SK-N-MC (cell line): ENCODE measurements at regions not wholly inside any gene's neighbourhood (a gene's known extent, or its start where the extent isn't known, plus 50 kb on each side); places are given as distances from the start of the nearest gene placed in this dataset.

Source experiments
- EZH2 ChIP-seq: fragments of 200-600 bp; sonication (generic); IDR thresholded peaks from one replicate; pipeline ENCODE4 v1.6.1; 2017; ENCODE audit warnings: antibody characterized with exemption
- POLR2AphosphoS5 ChIP-seq: IDR thresholded peaks from 2 replicates; pipeline ENCODE4 v1.6.1; 2012; ENCODE audit warnings: mild to moderate bottlenecking, low read depth, low read length, borderline replicate concordance

DNA sequence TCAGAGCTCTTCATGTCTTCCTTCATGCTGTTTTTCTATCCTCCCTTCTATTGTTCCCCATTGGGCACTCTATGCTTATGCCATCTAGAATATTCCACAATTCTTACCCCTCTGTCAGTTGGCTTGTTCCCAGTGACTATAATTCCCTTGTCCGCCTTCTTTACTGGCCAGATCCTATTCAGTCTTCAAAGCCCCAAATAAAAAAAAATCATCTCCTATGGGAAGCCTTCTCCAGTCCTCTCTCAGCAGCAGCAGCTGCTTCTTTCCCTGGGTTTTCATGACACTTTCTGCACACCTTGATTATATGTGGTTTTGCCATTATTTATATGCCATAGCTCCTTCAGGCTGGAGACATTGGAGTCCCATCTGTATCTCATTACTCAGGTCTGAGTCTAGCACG is 54.6 kb upstream of the TNFAIP8 start:
- TF ChIP-seq POLR2AphosphoS5 (no peak), EZH2 (no peak)
